ENCODE measurements at regions not wholly inside any gene's neighbourhood (a gene's known extent, or its start where the extent isn't known, plus 50 kb on each side); places are given as distances from the start of the nearest gene placed in this dataset.

DNA sequence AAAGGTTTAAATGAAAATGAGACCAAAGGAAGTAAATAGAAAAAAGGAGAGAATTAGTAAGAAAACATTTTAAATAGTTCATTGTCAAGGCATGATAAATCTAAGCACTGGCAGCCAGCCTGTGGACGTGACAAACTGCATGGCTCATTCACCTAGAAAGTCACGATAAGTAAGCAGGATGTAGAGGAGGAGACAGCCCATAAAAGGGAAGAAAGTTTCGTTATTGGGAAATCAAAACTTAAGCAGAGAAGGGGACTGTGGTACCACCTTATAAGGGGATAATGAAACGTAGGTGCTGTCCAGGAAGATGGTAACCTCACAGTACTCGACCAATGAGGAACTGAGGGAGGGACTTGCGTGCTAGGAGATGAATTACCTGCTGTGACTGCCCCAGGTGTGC lies 494.5 kb upstream of the GRAMD2B start:
- Histone ChIP-seq H3K4me1 (ENCODE audit: control insufficient read depth in 2 of 2, insufficient read depth in 2 of 2, low read length in 1 of 2) (no peaks in the 10 kb centered on the region), H3K27me3 (ENCODE audit: control insufficient read depth in 1 of 2, insufficient read depth in 2 of 2, low read length in 2 of 2) (no peaks in the 10 kb centered on the region), H3K9me3 (ENCODE audit: control insufficient read depth in 2 of 2, insufficient read depth in 1 of 2, low read depth in 1 of 2, low read length in 1 of 2) (no peaks in the 10 kb centered on the region), H3K27ac (ENCODE audit: low read depth in 2 of 2, low read length in 1 of 2) (no peak overlapping the region), H3K36me3 (ENCODE audit: control insufficient read depth in 2 of 2, insufficient read depth in 2 of 2, low read length in 1 of 2) (no peaks in the 10 kb centered on the region), H3K4me3 (ENCODE audit: low read depth in 1 of 2, low read length in 2 of 2) (peak overlapping the region in 1 of 2 donors; percentile 15)
- 54 to 70% methylated on average over 6 of the region's 6 CpGs for WGBS, 2 donors

DNA sequence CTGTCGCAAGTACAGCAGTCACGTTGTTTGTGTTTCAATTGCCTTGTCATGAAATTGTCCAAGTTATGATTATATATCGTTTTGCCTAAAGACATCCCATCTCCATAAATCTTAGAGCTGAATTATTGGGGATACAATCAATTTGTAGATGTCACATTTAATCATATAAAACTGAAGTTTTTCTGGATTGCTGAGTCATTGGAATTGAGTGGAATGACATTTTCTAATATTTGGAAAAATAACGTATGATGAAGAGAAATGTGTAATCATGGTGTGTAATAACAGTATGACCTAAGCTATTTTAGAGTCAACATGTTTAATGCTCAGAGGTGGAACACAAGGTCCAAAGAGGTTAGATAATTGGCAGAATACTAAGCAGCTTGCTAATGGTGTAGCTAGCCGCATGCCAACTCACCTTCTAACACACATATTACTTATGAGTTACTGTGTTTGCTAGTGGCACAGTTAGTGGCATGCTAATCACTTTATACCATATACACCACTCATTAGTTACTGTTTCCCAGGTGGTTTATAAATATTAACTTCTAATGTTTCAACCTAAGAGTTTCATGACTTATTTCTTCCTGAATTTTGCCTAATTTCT lies 473.1 kb upstream of the GRAMD2B start:
- WGBS, 2 donors: 90 to 91% methylated on average over 5 of the region's 5 CpGs
- H3K27ac ChIP-seq (ENCODE audit: low read depth in 2 of 2, low read length in 1 of 2): no peak overlapping the region
- no peak overlapping the region for H3K4me3 ChIP-seq (ENCODE audit: low read depth in 1 of 2, low read length in 2 of 2)

DNA sequence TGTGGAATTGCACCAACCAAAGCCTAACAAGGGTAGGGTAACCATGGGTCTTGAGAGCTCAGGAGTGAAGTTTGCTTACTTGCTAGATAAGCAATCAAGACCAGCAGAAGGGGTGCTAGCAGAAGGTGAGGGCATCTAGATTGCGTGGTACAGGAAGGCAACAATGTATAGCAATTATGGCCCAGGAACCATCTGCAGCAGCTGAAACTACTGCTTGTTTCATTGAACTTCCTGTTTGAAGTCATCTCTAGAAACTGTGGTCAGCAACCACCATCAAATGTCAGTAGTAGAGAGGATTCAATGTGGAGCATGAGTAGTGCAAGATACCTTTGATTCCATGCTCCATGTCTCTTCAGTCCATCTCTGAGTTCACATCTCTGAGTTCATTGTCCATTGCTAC lies 462.1 kb upstream of the GRAMD2B start:
- 67 to 79% methylated on average over 1 of the region's 1 CpG for WGBS, 2 donors
- H3K36me3 ChIP-seq (ENCODE audit: control insufficient read depth in 2 of 2, insufficient read depth in 2 of 2, low read length in 1 of 2): no peaks in the 10 kb centered on the region
- no peaks in the 10 kb centered on the region for H3K4me1 ChIP-seq (ENCODE audit: control insufficient read depth in 2 of 2, insufficient read depth in 2 of 2, low read length in 1 of 2)
- no peaks in the 10 kb centered on the region for H3K27me3 ChIP-seq (ENCODE audit: control insufficient read depth in 1 of 2, insufficient read depth in 2 of 2, low read length in 2 of 2)
- H3K9me3 ChIP-seq (ENCODE audit: control insufficient read depth in 2 of 2, insufficient read depth in 1 of 2, low read depth in 1 of 2, low read length in 1 of 2): no peaks in the 10 kb centered on the region
- no peak overlapping the region for H3K4me3 ChIP-seq (ENCODE audit: low read depth in 1 of 2, low read length in 2 of 2)
- H3K27ac ChIP-seq (ENCODE audit: low read depth in 2 of 2, low read length in 1 of 2): no peak overlapping the region

More for the DNA sequence above, 473.1 kb upstream of the GRAMD2B start:
- Histone ChIP-seq H3K27me3 (ENCODE audit: control insufficient read depth in 1 of 2, insufficient read depth in 2 of 2, low read length in 2 of 2) (no peaks in the 10 kb centered on the region), H3K9me3 (ENCODE audit: control insufficient read depth in 2 of 2, insufficient read depth in 1 of 2, low read depth in 1 of 2, low read length in 1 of 2) (no peaks in the 10 kb centered on the region), H3K36me3 (ENCODE audit: control insufficient read depth in 2 of 2, insufficient read depth in 2 of 2, low read length in 1 of 2) (no peaks in the 10 kb centered on the region), H3K4me1 (ENCODE audit: control insufficient read depth in 2 of 2, insufficient read depth in 2 of 2, low read length in 1 of 2) (no peaks in the 10 kb centered on the region)

DNA sequence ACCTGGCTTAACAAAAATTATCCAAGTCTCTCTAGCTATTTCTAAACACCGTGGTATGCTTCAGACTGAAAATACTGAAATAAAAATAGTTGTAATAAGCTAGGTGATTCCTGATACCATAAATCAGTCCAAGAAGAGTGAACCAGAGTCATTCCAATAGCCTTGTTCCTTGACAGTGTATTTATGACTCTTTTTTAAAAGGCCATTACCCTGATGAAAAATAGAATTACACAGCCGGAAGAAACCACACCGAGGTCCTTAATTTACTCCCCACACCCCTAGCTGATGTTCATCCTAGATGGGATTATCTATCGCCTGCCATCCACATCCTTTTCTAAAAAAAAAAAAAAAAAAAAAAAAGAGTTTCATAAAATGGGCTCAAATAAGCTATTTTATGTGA lies 457.6 kb upstream of the GRAMD2B start:
- Histone ChIP-seq H3K9me3 (ENCODE audit: control insufficient read depth in 2 of 2, insufficient read depth in 1 of 2, low read depth in 1 of 2, low read length in 1 of 2) (no peaks in the 10 kb centered on the region), H3K4me1 (ENCODE audit: control insufficient read depth in 2 of 2, insufficient read depth in 2 of 2, low read length in 1 of 2) (no peaks in the 10 kb centered on the region), H3K36me3 (ENCODE audit: control insufficient read depth in 2 of 2, insufficient read depth in 2 of 2, low read length in 1 of 2) (no peaks in the 10 kb centered on the region), H3K27me3 (ENCODE audit: control insufficient read depth in 1 of 2, insufficient read depth in 2 of 2, low read length in 2 of 2) (peaks cover 0 to 3% of the 10 kb centered on the region in 2 donors), H3K4me3 (ENCODE audit: low read depth in 1 of 2, low read length in 2 of 2) (no peak overlapping the region), H3K27ac (ENCODE audit: low read depth in 2 of 2, low read length in 1 of 2) (no peak overlapping the region)
- WGBS, 2 donors: 90 to 94% methylated on average over 4 of the region's 4 CpGs

DNA sequence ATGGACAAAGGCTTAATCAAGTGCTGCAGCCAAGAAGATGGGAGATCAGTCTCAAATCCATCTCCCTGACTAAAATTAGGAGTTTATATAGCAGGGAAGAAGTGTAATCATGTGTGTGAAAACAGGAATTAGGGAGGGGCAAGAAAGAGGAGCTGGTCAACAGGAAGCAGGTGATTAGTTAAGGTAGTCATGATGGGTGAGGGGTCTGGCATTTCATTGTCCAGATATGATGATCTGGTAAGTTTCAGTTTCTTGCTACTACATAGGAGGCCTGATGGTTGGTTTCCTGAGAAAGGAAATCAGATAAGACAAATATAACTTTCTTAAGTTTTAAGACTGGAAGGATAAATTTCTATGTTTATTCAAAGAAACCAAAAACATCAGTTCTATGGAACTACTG lies 455.6 kb upstream of the GRAMD2B start:
- H3K27ac ChIP-seq (ENCODE audit: low read depth in 2 of 2, low read length in 1 of 2): no peak overlapping the region
- H3K36me3 ChIP-seq (ENCODE audit: control insufficient read depth in 2 of 2, insufficient read depth in 2 of 2, low read length in 1 of 2): no peaks in the 10 kb centered on the region
- H3K9me3 ChIP-seq (ENCODE audit: control insufficient read depth in 2 of 2, insufficient read depth in 1 of 2, low read depth in 1 of 2, low read length in 1 of 2): no peaks in the 10 kb centered on the region
- H3K27me3 ChIP-seq (ENCODE audit: control insufficient read depth in 1 of 2, insufficient read depth in 2 of 2, low read length in 2 of 2): peaks cover 0 to 3% of the 10 kb centered on the region in 2 donors
- no peak overlapping the region for H3K4me3 ChIP-seq (ENCODE audit: low read depth in 1 of 2, low read length in 2 of 2)
- no peaks in the 10 kb centered on the region for H3K4me1 ChIP-seq (ENCODE audit: control insufficient read depth in 2 of 2, insufficient read depth in 2 of 2, low read length in 1 of 2)

DNA sequence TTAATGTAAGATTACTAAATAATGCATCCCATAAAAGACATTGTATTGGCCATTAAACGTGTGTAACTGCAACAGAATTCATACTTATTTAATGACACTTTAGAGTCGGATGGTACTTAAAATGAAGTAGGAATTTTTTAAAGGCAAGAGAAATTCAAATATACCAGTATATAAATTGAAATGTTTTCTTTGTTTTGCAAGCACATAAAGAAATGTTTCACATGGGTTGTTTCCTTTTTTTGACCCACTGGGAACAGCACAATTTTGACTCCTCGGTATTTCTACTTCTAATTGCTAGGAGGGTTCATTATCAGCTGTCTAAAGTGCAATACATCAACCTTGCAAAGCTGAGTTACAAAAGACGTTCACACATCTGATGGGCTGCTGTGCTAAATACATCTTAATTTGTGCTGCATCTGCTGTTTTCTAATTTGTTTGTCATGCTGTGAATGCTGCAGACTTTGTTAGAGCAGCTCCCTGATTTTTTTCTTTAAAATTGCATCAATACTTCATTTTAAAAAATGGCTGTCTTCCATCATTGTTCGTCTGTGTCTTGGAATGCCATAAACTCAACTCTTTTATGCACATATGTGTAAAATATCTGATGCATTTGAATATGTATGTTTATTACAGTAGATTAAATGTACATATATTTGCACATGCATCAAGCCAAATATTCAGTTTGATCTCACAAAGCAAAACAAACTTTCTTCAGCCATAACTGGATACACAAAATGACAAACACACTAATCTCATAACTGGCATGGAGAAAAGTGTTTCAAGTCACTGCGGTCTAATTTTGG lies 454.0 kb upstream of the GRAMD2B start:
- H3K27me3 ChIP-seq (ENCODE audit: control insufficient read depth in 1 of 2, insufficient read depth in 2 of 2, low read length in 2 of 2): peaks cover 0 to 3% of the 10 kb centered on the region in 2 donors

DNA sequence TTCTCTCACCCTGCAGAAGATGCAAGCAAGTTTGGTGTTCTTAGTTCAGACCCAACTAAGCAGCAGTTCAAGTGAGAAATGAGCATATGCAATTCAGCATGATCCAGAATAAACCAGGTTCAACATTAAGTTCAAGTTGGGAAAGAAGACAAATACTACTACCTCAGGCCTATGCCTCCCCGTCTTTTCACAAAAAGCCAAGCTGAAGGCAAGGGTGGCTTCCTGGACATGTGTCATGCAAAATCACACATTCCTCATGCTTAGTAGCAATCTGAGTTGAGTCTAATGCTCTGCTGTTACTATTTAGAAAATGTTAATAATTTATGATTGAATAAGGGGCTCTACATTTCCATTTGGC lies 453.4 kb upstream of the GRAMD2B start:
- 85 to 94% methylated on average over 1 of the region's 1 CpG for WGBS, 2 donors
- Histone ChIP-seq H3K4me3 (ENCODE audit: low read depth in 1 of 2, low read length in 2 of 2) (no peak overlapping the region), H3K4me1 (ENCODE audit: control insufficient read depth in 2 of 2, insufficient read depth in 2 of 2, low read length in 1 of 2) (no peaks in the 10 kb centered on the region), H3K36me3 (ENCODE audit: control insufficient read depth in 2 of 2, insufficient read depth in 2 of 2, low read length in 1 of 2) (no peaks in the 10 kb centered on the region), H3K9me3 (ENCODE audit: control insufficient read depth in 2 of 2, insufficient read depth in 1 of 2, low read depth in 1 of 2, low read length in 1 of 2) (no peaks in the 10 kb centered on the region), H3K27ac (ENCODE audit: low read depth in 2 of 2, low read length in 1 of 2) (no peak overlapping the region), H3K27me3 (ENCODE audit: control insufficient read depth in 1 of 2, insufficient read depth in 2 of 2, low read length in 2 of 2) (peaks cover 0 to 3% of the 10 kb centered on the region in 2 donors)

More for the DNA sequence above, 454.0 kb upstream of the GRAMD2B start:
- Histone ChIP-seq H3K4me3 (ENCODE audit: low read depth in 1 of 2, low read length in 2 of 2) (no peak overlapping the region), H3K9me3 (ENCODE audit: control insufficient read depth in 2 of 2, insufficient read depth in 1 of 2, low read depth in 1 of 2, low read length in 1 of 2) (no peaks in the 10 kb centered on the region), H3K27ac (ENCODE audit: low read depth in 2 of 2, low read length in 1 of 2) (no peak overlapping the region), H3K4me1 (ENCODE audit: control insufficient read depth in 2 of 2, insufficient read depth in 2 of 2, low read length in 1 of 2) (no peaks in the 10 kb centered on the region), H3K36me3 (ENCODE audit: control insufficient read depth in 2 of 2, insufficient read depth in 2 of 2, low read length in 1 of 2) (no peaks in the 10 kb centered on the region)
- 77 to 81% methylated on average over 6 of the region's 6 CpGs for WGBS, 2 donors

DNA sequence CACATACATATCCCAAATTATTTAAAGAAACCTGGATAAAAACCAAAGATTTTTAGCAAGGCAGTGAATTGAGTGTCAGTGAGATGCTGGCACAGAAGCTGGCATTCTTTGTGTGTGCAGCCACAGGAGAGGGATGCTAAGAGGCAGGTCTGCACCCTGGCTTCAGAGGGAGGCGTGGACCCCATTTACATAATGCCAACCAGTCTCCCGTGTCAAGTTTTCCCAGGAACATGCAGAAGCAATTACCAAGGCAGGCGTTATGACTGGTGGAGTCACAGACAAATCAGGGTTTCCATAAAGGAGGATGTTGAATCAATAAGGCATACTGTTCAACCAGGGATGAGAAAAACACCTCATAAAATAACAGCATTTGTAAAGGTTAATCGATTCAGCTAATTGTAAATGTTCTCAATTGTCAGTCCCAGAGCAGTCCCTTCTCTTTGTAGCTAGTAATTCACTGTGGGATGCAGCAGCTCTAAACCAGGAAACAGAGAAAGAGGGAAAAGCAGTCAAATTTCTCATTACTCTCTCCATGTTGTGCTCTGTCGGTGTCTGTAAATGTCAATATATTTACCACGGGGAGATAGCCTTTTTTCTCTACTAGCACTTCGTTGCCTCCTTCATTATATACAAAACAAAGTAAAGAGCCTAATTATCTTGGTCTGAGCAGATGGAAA lies 452.4 kb upstream of the GRAMD2B start:
- Histone ChIP-seq H3K4me3 (ENCODE audit: low read depth in 1 of 2, low read length in 2 of 2) (no peak overlapping the region), H3K36me3 (ENCODE audit: control insufficient read depth in 2 of 2, insufficient read depth in 2 of 2, low read length in 1 of 2) (no peaks in the 10 kb centered on the region), H3K27me3 (ENCODE audit: control insufficient read depth in 1 of 2, insufficient read depth in 2 of 2, low read length in 2 of 2) (peaks cover 0 to 3% of the 10 kb centered on the region in 2 donors), H3K9me3 (ENCODE audit: control insufficient read depth in 2 of 2, insufficient read depth in 1 of 2, low read depth in 1 of 2, low read length in 1 of 2) (no peaks in the 10 kb centered on the region), H3K27ac (ENCODE audit: low read depth in 2 of 2, low read length in 1 of 2) (no peak overlapping the region), H3K4me1 (ENCODE audit: control insufficient read depth in 2 of 2, insufficient read depth in 2 of 2, low read length in 1 of 2) (no peaks in the 10 kb centered on the region)
- WGBS, 2 donors: 63 to 77% methylated on average over 7 of the region's 7 CpGs

DNA sequence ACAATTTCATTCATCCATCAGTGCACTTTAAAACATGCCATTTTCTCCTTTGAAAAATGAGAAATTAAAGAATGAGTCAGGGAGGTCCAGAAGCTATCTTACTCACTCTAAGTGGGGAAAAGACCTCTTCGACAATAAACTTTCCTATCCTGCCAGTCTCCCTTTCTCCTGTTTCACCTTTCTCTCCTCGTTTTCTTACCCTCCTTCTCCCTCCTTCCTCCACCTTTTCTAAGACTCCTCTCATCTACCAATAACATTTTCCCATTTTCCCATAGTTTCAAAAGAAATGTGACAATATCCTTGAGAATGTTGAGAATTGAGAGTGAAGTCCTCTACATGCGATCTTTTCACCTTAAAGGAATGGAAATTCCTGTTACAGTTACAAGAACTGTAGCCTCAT lies 450.5 kb upstream of the GRAMD2B start:
- WGBS, 2 donors: 73 to 82% methylated on average over 3 of the region's 3 CpGs
- no peak overlapping the region for H3K4me3 ChIP-seq (ENCODE audit: low read depth in 1 of 2, low read length in 2 of 2)
- no peaks in the 10 kb centered on the region for H3K36me3 ChIP-seq (ENCODE audit: control insufficient read depth in 2 of 2, insufficient read depth in 2 of 2, low read length in 1 of 2)
- no peaks in the 10 kb centered on the region for H3K4me1 ChIP-seq (ENCODE audit: control insufficient read depth in 2 of 2, insufficient read depth in 2 of 2, low read length in 1 of 2)
- H3K9me3 ChIP-seq (ENCODE audit: control insufficient read depth in 2 of 2, insufficient read depth in 1 of 2, low read depth in 1 of 2, low read length in 1 of 2): no peaks in the 10 kb centered on the region
- no peaks in the 10 kb centered on the region for H3K27me3 ChIP-seq (ENCODE audit: control insufficient read depth in 1 of 2, insufficient read depth in 2 of 2, low read length in 2 of 2)
- no peak overlapping the region for H3K27ac ChIP-seq (ENCODE audit: low read depth in 2 of 2, low read length in 1 of 2)

Data from esophagus (tissue), 2 donors.